ENCODE measurements at regions not wholly inside any gene's neighbourhood (a gene's known extent, or its start where the extent isn't known, plus 50 kb on each side); places are given as distances from the start of the nearest gene placed in this dataset.

DNA sequence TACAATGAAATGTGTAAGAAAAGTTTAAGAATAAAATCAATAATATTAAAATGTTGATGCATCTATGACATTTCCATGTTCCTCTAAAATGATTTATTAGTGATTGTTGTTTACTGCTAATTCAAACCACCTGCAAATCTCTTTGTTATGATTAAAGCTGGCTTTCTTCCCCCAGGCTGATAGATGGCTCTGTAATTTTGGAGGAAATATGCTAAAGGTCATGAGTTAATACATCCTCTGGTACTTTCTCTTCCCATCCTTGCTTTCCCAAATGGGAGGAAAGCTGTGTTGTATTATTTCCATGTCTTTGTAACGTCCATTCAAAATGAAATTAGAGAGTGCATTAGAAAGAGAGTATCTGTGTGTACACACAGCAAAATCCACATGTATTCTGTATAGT lies 139.5 kb upstream of the TMCO5A start:
- no peak for DNase-seq

DNA sequence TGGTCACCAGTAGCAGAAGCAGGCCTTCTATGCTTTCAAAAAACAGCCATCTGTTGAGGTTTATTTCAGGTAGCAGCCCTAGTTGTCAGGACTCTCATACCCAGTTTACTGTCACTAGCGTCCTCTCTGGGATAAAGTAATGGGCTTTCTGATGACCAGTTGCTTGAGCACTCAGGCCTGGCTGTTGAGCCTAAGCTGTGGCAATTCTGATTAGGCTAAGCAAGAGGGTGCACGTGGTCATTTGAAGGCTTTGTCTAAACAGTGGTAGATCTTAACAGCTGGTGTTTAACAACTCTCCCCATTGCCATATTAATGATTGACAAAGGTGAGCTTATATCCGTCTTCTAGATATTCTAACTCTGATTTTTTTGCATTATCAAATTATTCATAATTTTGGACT lies 132.9 kb upstream of the TMCO5A start:
- no peak for DNase-seq

DNA sequence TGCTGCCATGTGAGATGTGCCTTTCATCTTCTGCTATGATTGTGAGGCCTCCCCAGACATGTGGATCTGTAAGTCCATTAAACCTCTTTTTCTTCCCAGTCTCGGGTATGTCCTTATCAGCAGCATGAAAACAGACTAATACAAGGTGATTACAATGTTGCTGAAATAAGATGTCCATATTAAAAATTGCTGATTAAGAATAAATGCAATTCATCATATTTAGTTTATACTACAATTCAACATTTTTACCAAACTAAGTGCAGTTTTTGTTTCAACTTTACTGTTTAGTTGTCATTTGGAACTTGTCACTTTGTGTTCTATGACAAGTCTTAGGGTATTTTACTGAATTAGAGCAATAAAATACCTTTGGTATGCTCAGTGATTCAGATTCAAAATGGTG lies 127.6 kb upstream of the TMCO5A start:
- DNase-seq = no peak

DNA sequence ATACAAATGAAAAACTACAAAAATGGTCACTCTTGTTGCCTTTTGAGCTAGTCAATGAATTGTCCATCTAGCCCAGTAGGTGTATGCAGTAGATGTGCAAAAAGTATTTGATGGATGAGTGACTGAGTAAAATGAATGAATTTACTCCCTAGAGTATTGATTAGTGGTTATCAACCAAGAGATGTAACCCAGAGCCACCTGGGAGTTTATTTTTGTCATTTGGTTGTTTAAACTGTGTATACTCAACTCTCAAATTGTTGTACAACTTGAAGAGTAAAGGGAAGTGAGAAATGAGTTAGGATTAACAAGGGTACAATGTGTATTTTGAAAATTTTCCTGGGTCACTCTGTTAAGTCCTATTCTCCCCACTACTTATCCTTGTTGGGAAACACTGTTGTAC lies 124.1 kb upstream of the TMCO5A start:
- DNase-seq = no peak

DNA sequence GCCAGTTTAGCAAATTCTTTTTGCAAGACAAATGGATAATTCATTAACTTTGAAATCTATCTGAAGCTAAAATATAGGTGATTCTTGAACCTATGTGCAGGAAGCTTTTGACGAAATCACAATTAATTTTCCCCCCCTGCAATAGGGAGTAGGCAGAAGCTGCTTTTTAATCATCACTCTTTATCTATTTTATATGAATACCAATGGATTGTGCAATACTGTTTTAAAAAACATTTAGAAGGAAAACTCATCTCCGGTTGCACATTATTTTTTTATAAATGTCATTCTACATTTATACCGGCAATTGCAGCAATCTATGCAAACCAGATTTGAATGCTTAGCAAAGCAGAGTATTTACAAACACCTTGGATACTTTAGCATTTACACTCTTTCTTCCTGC lies 121.1 kb upstream of the TMCO5A start:
- no peak for DNase-seq

DNA sequence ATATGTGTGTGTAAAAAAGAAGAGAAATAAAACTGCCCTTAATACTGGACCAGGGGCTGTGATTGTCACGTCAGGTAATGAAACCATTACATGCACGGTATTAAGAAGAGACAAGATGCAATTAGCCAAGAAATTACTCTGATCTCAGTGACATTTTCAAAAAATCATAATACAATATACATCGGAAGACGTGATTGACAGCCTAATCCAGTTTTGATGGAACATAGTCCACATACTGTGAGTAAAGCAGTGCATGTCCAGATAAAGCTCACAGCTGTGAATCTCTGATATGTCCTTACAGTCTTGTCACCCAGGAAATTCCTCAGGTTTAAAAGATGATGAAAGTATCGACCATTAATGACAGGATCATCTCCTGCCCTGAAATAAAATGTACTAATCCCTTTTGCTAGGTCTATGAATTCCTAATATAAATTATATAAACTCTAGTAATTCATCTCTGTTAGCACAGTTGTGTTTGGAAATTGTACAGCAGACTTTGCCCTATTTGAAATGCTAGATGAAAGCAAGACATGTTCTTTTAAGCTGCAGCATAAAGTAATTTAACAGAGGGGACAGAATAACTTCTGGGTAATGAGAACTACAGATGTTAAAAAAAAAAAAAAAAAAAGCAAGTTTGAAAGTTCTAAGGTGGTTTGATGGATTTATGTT lies 119.5 kb upstream of the TMCO5A start:
- DNase-seq = no peak

DNA sequence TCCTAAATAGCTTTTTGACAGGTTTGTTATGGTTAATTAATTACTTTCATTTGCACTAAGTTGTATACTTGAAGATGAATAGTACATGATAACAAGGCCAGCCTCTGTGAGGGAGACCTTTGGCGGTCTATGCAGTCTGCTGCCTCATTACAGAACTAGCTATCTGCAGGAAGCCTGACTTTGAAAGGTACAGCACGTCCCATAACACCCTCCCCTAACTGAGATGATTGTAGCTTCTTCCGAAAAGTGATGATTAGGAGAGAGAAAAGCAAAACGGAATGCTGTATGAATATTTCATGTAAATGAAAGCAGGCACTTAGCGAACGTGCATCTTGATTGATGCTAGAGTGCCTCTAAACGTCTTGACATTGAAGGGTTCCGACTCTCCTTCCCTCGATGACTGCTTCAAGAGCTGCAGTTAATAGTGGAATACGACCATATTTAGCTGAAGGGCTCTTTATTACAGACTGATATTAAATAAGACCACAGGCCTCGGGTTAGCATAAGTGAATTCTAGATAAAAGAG lies 116.2 kb upstream of the TMCO5A start:
- DNase-seq = no peak

DNA sequence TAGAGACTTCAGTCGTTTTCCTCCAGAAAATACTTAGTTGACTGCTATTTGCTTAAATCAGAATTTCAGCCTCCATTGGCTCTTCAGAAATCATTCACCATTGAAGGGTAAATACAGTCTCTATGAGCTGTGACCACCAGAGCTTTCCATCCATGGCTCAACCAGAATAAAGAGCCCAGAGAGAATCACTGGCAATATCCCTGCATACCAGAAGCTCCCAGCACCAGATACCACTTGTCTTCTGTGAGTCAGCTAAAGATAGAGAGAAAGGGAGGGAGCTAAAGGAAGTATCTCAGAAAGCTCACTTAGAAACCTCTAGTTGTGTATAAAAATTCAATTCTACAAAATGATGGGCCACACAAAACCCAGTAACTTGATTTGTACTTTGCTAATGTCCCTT lies 115.2 kb upstream of the TMCO5A start:
- DNase-seq = no peak

DNA sequence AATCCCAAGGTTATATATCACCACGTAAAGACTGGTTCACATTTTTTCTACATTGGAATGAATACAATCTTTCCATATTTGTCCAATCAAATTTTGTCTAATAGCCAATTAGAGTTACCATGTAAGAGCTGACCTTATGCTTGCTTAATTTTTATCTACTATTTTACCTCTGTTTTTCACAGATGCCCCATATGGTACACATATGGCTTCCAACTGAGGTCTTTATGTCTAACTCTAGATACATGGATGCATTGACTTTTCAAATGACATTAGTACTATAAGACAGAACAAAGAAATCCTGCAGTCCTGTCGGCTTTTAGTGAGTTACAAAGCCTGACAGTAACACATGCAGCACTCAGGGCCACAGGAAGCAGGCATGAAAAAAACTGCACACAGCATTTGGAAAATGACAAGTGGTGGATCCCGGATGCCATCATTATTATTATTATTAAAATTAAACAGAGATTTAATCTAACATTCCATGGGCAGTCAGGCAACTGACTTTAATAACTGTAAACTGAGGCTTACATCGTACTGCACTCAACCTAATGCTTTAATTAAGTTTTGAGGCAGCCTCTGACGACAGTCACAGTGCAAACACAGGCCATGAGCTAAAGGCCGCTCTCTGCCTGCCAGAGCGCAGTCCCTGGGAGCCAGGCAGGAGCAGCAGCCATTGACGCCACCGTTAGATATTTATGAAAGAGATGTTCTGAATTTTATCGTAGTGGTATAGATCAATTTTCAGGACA lies 113.9 kb upstream of the TMCO5A start:
- no peak for DNase-seq

DNA sequence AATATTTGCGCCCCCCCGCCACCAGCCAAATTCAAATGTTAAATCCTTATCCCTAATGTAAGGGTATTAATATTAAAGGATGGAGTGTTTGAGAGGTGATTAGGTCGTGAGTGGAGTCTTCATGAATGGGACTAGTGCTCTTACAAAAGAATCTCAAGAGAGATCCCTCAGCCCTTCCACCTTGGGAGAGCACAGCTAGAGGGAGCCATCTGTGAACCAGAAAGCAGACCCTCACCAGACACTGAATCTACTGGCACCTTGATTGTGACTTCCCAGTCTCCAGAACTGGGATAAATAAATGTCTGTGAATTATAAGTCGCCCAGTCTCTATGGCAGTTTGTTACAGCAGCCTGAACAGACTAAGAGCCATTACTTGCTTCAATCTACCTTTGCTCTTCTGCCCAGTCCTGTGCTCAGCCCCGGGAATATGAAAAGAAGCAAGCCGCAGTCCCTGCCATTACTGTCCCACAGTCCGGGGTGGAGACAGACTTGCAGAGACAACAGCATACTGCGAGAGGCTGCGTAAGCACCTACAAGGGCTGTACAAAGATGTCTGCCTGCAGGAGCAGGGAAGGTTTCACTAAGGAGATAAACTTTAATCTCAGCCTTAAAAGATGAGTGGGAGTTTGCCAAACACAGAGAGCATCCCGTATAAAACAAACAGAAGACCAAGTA lies 110.7 kb upstream of the TMCO5A start:
- no peak for DNase-seq

DNA sequence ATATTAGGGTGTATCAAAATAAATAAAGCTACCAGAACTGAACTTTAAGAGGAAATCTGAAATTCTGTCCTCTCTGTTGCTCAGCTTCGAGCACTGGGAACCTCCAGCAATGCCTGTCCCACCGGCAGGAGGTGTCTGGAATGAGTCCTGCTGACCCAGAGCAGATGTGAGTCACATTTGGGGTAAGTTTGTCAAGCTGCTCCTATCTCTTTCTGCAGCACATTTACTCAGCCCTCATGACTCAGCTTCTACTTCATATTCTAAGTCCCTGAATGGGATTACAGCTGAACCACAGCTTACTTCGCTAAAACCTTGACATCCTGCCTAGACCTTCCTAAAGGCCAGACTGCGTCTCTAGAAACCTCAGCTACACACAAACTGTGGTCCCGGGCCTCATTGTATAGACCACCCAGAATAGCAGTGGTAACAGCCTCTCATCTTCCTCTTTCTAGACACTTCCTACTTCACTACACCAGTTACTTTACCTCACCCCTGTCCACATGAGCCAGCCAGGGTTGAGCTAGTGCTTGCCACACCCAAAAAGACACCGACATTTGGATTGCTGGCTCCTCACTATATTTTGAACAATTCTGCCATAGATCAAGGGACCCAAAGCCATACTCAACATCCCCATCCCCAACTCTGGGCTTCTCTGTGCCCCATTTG lies 109.6 kb upstream of the TMCO5A start:
- no peak for DNase-seq

DNA sequence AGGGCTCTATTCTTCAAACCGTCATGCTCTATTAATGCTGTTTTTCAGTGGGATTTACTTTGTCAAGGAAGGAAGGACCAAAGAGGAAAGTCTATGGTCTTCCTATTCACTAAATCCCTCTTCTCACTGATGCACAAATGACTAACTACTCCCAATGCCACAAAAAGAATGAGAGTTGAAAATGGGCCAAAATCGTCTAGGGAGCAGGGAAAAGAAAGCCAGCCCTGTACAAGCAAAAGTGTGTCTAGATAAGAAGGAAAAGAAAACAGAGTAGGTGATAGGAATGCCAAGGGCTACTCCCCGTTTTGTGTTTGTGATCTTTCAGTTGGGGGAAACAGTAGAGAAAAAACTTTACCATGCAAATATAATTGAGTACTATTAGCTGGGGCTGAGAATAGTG lies 97.2 kb upstream of the TMCO5A start:
- DNase-seq = no peak

DNA sequence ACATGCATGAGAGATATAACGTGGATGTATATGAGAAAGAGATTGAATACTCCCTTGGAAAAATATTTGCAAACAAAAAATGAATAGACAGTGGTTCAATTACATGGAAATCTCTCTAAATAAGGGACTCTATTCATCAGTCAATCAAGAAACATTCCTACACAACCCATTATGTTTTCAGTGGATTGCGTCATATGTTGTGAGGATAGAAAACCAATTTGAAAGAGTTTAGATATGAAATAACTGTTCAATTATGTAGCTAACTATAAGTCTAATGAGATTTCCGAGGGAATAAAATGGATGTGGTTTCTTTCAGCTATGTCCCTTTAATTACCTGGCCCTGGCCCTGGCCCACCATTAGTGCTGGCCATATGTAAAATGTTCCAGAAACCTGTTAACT lies 86.7 kb upstream of the TMCO5A start:
- no peak for DNase-seq

DNA sequence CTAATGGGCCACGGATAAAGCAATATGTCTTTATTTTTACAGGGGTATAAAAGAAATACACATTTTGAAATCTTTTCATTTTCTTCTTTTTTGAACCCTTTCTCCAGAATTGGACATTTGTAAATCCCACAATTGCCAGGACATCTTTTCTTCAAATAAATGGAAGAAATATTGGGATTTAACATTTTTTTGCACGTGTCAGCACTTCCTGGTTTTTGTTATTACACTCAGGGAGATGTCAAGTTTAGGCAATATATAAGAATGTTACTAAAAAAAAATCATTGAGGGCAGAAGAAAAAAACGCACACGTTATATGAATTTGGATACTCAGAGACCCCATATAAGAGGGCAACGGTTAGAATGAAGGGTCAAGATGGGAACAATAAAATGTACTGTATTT lies 78.3 kb upstream of the TMCO5A start:
- no peak for DNase-seq

DNA sequence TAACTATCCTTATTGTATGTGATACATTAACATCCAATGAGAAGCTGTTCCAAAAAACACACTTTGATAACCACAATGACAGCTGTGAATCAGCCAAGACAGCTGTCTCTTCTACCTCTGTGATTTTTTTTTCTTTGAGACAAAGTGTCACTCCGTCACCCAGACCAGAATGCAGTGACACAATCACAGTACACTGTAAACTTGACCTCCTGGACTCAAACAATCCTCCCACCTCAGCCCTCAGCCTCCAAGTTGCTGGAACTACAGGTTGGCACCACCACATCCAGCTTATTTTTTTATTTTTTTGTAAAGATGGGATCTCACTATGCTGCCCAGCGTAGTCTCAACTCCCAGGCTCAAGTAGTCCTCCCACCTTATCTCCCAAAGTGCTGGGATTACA lies 73.5 kb upstream of the TMCO5A start:
- DNase-seq = no peak

DNA sequence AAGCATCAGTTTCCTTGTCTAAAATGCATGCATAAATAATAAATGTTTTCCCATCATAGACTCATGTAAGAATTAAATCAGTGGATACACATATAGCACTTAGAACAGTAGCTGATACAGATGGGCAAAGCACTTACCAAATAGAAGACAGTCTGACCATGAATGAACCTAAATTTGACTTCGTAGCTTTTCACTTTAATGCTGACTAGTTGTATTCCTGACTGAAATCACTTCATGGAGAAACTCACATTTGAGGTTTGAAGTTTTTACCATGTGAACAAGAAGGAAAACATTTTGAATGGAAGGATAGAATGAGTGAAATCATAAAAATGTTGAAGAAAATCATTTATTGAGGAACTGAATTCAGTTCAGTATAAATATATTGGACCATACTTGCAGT lies 68.8 kb upstream of the TMCO5A start:
- no peak for DNase-seq

DNA sequence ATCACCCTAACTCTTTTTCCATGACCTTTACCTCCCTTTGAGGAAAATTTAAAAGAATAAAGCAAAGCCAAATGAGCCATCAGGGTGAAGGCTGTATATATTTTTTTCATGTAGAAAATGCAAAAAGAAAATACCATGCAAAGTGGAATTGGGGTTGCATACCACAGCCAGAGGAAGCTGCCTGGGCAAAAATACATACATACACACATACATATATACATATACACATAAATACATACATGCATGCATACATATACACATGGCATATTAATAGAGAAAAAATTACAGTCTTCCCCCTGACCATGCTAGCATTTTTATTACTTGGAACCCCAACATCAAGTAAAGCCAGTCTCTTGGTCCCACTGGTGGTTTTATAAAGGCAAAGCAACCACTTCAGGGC lies 63.7 kb upstream of the TMCO5A start:
- DNase-seq = no peak

DNA sequence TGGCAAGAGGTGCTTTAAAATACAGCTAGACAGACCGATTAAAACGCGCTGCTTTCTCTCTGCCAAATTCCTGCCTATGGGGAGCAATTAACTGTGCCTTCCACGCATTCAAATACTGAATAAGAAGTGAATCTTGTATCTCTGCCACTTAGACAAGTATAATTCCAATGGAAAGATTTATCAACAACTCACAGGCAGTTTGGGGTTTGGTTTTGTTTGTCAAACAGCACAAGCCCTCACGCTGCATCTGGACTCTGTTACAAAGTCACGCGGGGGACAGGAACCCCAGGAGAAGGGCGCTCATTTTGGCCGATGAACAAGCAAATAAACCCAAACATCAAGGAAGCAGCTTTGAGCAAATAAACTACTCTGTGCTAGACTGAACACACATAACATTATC lies 61.8 kb upstream of the TMCO5A start:
- DNase-seq = peak; percentile 43

DNA sequence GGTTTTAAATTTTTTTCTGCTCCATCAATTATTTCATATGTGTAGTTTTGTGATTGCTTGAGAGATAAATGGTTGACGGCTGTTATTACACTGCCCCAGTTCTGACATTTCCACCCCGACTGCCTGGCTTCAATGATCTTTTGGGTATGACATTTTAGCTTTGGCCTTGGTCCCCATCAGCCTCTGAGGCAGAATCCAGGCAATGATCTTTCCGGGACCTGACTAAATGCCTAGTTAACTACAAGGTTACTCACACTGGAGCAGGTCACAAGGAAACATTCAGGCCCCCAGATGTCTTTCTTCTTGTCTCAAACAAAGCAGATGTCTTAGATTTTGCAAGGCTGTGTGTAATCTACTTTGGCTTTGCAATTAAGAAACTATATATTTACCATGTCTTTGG lies 61.1 kb upstream of the TMCO5A start:
- no peak for DNase-seq

DNA sequence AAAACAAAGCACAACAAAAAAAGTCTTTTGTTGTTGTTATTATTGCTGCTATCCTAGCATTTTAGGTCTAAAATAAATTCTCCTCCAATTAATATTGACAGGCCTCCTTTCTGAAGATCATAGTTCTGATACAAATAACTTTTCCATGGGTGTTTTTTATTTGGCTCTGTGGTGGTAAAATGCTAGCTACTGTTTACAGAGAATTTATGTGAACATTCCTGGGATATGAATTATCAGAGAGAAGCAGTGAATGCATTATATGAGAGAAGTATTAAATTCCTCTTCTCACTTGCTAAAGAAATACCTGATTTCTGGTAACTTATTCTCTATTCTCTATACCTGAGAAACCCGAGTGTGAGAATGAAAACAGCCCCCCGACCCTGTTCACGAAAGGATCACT lies 57.5 kb upstream of the TMCO5A start:
- DNase-seq = no peak

DNA sequence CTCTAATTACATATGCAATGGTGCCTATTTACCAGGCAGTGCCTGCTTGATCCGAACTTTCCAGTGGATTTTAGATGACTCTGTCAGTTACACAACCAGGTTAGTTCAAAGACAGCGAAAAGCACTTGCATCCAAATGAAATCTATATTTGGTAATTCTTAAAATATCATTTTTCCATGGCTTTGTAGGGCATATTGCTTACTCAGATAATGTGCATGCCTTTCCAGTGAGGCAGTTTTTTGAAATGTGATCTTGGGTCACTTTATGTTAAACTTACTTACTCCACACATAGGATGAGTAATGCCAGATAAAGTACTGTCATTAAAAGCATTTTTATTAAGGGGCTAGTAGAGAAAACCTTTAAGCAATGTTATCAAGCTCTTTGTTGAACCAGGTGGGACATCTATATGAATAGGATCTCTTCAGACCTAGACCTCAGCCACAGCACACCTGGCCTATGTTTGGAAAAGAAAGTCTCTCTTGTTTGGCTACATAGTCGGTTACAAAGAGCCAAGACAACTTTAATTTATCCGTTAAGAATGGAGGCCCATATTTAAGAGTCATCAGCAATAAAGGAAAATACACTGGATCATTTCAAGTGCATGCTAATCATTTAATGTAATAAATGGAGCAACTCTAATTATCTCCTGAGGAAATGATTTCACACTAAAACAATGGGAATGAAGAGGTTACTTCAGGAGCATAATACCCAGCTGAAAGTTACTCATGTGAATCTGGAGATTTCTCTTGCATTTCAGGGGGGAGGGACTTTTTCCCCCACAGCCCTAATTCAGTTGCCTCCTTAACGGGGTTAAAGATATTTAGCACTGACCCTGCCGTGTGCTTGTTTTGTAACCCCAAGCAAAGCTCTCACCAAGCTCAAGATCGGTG lies 56.3 kb upstream of the TMCO5A start:
- no peak for DNase-seq

DNA sequence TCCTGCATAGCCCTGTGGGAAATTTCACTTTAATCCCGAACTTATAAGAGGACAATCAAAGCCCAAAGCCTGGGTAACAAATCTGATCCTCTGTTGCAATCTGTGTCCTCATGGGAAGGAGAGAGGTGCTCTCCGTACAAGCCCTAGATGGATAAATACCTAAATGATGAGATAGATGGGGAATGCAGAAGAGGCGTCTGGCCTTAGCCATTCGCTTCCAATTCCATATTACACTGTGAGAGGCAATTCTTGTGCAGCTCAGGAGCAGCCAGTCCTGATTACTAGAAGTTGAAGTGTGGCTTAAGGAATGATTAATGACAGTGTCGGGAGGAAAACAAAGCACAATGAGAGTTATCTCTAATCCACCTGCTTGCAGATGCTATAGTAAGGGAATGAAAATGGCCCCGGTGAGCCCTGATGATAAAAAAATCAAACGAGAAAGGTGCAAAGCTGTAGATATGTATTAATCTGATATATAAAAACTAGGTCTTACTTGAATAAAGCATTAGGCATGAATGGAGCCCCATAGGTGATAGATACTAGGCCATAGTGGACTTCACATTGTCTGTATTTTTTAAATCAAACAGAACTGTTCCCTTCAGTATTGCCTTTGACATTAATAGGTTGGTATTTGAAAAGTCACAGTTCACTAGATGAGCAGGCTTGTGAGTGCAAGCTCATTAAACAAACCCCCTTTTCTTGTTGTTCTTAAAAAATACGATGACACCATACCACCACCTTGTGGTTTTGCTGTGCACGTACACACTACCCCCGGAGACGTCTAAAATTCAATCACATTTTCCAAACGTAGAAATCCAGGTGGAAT lies 54.2 kb upstream of the TMCO5A start:
- DNase-seq = peak; percentile 55

All from NCI-H774 (cell line).